ENCODE measurements at regions not wholly inside any gene's neighbourhood (a gene's known extent, or its start where the extent isn't known, plus 50 kb on each side); places are given as distances from the start of the nearest gene placed in this dataset.

GRCh38 chr2:33958591-33958990, 359.5 kb upstream of the FAM98A start:
- H3K27me3 ChIP-seq (ENCODE audit: insufficient read depth, low read depth, low read length), result no peaks in the 10 kb centered on the region
- no peak overlapping the region for H3K27ac ChIP-seq (ENCODE audit: low read length)
- no peak overlapping the region for H3K9ac ChIP-seq (ENCODE audit: low read length)
- H3K4me2 ChIP-seq (ENCODE audit: low read length), result no peak overlapping the region
- H3K79me2 ChIP-seq (replicated peaks; ENCODE audit: insufficient read depth, low read length), result no peaks in the 10 kb centered on the region
- H3K9me2 ChIP-seq (ENCODE audit: insufficient read depth, low read length), result no peaks in the 10 kb centered on the region
- no peaks in the 10 kb centered on the region for H3K9me3 ChIP-seq (ENCODE audit: low read length)
- no peaks in the 10 kb centered on the region for H3F3A ChIP-seq (ENCODE audit: insufficient read depth, low read length, poor library complexity, severe bottlenecking)
- H4K20me1 ChIP-seq (ENCODE audit: insufficient read depth), result no peaks in the 10 kb centered on the region
- no peak overlapping the region for H2AFZ ChIP-seq (ENCODE audit: low read depth, low read length)
- no peaks in the 10 kb centered on the region for H3K36me3 ChIP-seq (ENCODE audit: insufficient read depth, low read length)
- H3K4me3 ChIP-seq (ENCODE audit: low read length), result no peak overlapping the region
- TF ChIP-seq EZH2 (IDR thresholded peaks at IDR 0.05; ENCODE audit: borderline replicate concordance, insufficient read depth, low read length, poor library complexity, severe bottlenecking) (no peak), RAD21 (conservative IDR thresholded peaks at IDR 0.05) (no peak), MXI1 (conservative IDR thresholded peaks at IDR 0.05; ENCODE audit: poor library complexity, severe bottlenecking) (no peak), SMC3 (conservative IDR thresholded peaks at IDR 0.05; ENCODE audit: poor library complexity) (no peak), POLR2AphosphoS5 (IDR thresholded peaks at IDR 0.05) (no peak), TAF1 (IDR thresholded peaks at IDR 0.05; ENCODE audit: low read depth) (no peak), EP300 (conservative IDR thresholded peaks at IDR 0.05; ENCODE audit: poor library complexity, severe bottlenecking) (no peak)
- TF ChIP-seq, protein P1, sequence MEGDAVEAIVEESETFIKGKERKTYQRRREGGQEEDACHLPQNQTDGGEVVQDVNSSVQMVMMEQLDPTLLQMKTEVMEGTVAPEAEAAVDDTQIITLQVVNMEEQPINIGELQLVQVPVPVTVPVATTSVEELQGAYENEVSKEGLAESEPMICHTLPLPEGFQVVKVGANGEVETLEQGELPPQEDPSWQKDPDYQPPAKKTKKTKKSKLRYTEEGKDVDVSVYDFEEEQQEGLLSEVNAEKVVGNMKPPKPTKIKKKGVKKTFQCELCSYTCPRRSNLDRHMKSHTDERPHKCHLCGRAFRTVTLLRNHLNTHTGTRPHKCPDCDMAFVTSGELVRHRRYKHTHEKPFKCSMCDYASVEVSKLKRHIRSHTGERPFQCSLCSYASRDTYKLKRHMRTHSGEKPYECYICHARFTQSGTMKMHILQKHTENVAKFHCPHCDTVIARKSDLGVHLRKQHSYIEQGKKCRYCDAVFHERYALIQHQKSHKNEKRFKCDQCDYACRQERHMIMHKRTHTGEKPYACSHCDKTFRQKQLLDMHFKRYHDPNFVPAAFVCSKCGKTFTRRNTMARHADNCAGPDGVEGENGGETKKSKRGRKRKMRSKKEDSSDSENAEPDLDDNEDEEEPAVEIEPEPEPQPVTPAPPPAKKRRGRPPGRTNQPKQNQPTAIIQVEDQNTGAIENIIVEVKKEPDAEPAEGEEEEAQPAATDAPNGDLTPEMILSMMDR (IDR thresholded peaks at IDR 0.05; ENCODE audit: poor library complexity, severe bottlenecking), result no peak

DNA sequence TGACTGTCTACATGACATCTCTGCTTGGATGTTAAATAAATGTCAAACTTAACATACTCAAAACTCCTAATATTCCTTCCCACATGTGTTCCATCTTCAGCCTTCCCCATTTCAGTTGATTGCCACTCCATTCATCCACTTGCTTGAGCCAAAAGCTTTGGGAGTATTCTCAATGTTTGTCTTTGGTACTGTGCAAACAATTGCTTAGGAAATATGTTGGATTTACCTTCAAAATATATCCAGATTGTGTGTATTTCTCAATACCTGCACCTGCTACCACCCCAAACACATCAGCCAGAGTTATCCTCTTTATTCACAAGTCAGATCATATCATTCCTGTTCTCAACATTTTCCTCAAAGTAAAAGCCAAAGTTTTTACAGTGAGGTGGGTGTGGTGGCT, 350.3 kb upstream of the FAM98A start:
- no peak overlapping the region for H3K4me2 ChIP-seq (ENCODE audit: low read length)
- H3K27me3 ChIP-seq (ENCODE audit: insufficient read depth, low read depth, low read length), result no peaks in the 10 kb centered on the region

More for the DNA sequence above, 350.3 kb upstream of the FAM98A start:
- H3K9me2 ChIP-seq (ENCODE audit: insufficient read depth, low read length), result no peaks in the 10 kb centered on the region
- no peaks in the 10 kb centered on the region for H3K9me3 ChIP-seq (ENCODE audit: low read length)
- no peaks in the 10 kb centered on the region for H3K36me3 ChIP-seq (ENCODE audit: insufficient read depth, low read length)
- H4K20me1 ChIP-seq (ENCODE audit: insufficient read depth), result no peaks in the 10 kb centered on the region
- H3K9ac ChIP-seq (ENCODE audit: low read length), result no peak overlapping the region
- no peak overlapping the region for H2AFZ ChIP-seq (ENCODE audit: low read depth, low read length)
- TF ChIP-seq EZH2 (IDR thresholded peaks at IDR 0.05; ENCODE audit: borderline replicate concordance, insufficient read depth, low read length, poor library complexity, severe bottlenecking) (no peak), SMC3 (conservative IDR thresholded peaks at IDR 0.05; ENCODE audit: poor library complexity) (no peak), POLR2AphosphoS5 (IDR thresholded peaks at IDR 0.05) (no peak), REST (IDR thresholded peaks at IDR 0.05; ENCODE audit: borderline replicate concordance) (no peak), RAD21 (conservative IDR thresholded peaks at IDR 0.05) (no peak), MXI1 (conservative IDR thresholded peaks at IDR 0.05; ENCODE audit: poor library complexity, severe bottlenecking) (no peak), TAF1 (IDR thresholded peaks at IDR 0.05; ENCODE audit: low read depth) (no peak), EP300 (conservative IDR thresholded peaks at IDR 0.05; ENCODE audit: poor library complexity, severe bottlenecking) (no peak)
- TF ChIP-seq, protein P1 (IDR thresholded peaks at IDR 0.05; ENCODE audit: poor library complexity, severe bottlenecking), result no peak
- no peak overlapping the region for H3K27ac ChIP-seq (ENCODE audit: low read length)
- H3F3A ChIP-seq (ENCODE audit: insufficient read depth, low read length, poor library complexity, severe bottlenecking), result no peaks in the 10 kb centered on the region
- H3K4me3 ChIP-seq (ENCODE audit: low read length), result no peak overlapping the region
- no peaks in the 10 kb centered on the region for H3K79me2 ChIP-seq (replicated peaks; ENCODE audit: insufficient read depth, low read length)
